Panc1 (cell line): ENCODE measurements at regions not wholly inside any gene's neighbourhood (a gene's known extent, or its start where the extent isn't known, plus 50 kb on each side); places are given as distances from the start of the nearest gene placed in this dataset.

ENCODE experiments used
- POLR2AphosphoS5 ChIP-seq: IDR thresholded peaks from 2 replicates; pipeline ENCODE4 v1.6.1; 2012; ENCODE audit warnings: mild to moderate bottlenecking, low read depth, low read length, moderate library complexity
- TF ChIP-seq, protein P1 (sequence below): fragments of 450-650 bp; IDR thresholded peaks from 2 replicates; pipeline ENCODE4 v1.5.1; 2017; ENCODE audit warnings: mild to moderate bottlenecking
- TF ChIP-seq, protein P2 (sequence below), 2 experiments: IDR thresholded peaks; 2 replicates each; pipeline ENCODE4 v1.6.1; 2011 to 2012; ENCODE audit warnings: low read depth in 2 of 2, control low read depth in 1 of 2, low read length in 1 of 2, mild to moderate bottlenecking in 1 of 2, moderate library complexity in 1 of 2; ENCODE audit not compliant: insufficient read depth in 1 of 2

DNA sequence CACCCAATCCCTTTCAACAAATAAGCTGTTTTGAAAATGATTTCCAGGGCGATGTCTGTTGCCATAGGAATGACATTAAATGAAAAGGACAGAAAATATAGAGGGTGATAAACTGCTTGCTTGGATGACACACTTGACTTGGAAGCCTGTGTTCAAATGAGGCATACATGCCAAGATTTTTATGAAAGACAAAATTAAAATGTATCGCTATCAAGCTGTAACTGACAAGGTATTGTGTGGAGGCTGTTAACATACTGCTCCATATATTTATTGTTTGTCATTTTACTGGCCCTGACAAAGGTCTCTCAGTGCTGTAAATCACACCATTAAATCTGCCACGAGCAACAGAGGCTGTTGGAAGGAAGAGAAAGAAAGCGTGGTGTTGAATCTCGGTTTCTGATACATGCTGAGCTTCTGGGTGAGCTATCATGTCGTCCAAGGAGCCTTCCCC, 456.2 kb upstream of the SALL1 start:
- TF ChIP-seq, protein P1, sequence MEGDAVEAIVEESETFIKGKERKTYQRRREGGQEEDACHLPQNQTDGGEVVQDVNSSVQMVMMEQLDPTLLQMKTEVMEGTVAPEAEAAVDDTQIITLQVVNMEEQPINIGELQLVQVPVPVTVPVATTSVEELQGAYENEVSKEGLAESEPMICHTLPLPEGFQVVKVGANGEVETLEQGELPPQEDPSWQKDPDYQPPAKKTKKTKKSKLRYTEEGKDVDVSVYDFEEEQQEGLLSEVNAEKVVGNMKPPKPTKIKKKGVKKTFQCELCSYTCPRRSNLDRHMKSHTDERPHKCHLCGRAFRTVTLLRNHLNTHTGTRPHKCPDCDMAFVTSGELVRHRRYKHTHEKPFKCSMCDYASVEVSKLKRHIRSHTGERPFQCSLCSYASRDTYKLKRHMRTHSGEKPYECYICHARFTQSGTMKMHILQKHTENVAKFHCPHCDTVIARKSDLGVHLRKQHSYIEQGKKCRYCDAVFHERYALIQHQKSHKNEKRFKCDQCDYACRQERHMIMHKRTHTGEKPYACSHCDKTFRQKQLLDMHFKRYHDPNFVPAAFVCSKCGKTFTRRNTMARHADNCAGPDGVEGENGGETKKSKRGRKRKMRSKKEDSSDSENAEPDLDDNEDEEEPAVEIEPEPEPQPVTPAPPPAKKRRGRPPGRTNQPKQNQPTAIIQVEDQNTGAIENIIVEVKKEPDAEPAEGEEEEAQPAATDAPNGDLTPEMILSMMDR, result no peak
- TF ChIP-seq, protein P2, sequence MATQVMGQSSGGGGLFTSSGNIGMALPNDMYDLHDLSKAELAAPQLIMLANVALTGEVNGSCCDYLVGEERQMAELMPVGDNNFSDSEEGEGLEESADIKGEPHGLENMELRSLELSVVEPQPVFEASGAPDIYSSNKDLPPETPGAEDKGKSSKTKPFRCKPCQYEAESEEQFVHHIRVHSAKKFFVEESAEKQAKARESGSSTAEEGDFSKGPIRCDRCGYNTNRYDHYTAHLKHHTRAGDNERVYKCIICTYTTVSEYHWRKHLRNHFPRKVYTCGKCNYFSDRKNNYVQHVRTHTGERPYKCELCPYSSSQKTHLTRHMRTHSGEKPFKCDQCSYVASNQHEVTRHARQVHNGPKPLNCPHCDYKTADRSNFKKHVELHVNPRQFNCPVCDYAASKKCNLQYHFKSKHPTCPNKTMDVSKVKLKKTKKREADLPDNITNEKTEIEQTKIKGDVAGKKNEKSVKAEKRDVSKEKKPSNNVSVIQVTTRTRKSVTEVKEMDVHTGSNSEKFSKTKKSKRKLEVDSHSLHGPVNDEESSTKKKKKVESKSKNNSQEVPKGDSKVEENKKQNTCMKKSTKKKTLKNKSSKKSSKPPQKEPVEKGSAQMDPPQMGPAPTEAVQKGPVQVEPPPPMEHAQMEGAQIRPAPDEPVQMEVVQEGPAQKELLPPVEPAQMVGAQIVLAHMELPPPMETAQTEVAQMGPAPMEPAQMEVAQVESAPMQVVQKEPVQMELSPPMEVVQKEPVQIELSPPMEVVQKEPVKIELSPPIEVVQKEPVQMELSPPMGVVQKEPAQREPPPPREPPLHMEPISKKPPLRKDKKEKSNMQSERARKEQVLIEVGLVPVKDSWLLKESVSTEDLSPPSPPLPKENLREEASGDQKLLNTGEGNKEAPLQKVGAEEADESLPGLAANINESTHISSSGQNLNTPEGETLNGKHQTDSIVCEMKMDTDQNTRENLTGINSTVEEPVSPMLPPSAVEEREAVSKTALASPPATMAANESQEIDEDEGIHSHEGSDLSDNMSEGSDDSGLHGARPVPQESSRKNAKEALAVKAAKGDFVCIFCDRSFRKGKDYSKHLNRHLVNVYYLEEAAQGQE (IDR thresholded peaks at IDR 0.05; ENCODE audit: insufficient read depth in 1 of 2, low read depth in 2 of 2, low read length in 1 of 2), result no peak
- no peak for TF ChIP-seq POLR2AphosphoS5
